ENCODE measurements at regions not wholly inside any gene's neighbourhood (a gene's known extent, or its start where the extent isn't known, plus 50 kb on each side); places are given as distances from the start of the nearest gene placed in this dataset.

- no peaks in the 10 kb centered on the region for H3K36me3 Mint-ChIP-seq (ENCODE audit: low read depth)
- no peak for DNase-seq
- no peaks in the 10 kb centered on the region for H3K9me3 Mint-ChIP-seq
Observed at GRCh38 chr3:146834917-146835316, 229.8 kb upstream of the PLSCR5 start.

GRCh38 chr3:146832857-146833458 is 227.8 kb upstream of the PLSCR5 start:
- H3K27me3 Mint-ChIP-seq: no peaks in the 10 kb centered on the region
- no peaks in the 10 kb centered on the region for H3K36me3 Mint-ChIP-seq (ENCODE audit: low read depth)
- intact Hi-C loops (cut with micrococcal nuclease): no loop called here
- no peak overlapping the region for H3K27ac Mint-ChIP-seq
- DNase-seq: no peak
- H3K4me1 Mint-ChIP-seq: no peaks in the 10 kb centered on the region
- no peaks in the 10 kb centered on the region for H3K9me3 Mint-ChIP-seq
- no peak overlapping the region for H3K4me3 Mint-ChIP-seq

More at GRCh38 chr3:146834917-146835316, 229.8 kb upstream of the PLSCR5 start:
- H3K4me1 Mint-ChIP-seq: no peaks in the 10 kb centered on the region
- H3K27ac Mint-ChIP-seq: no peak overlapping the region
- no peaks in the 10 kb centered on the region for H3K27me3 Mint-ChIP-seq
- H3K4me3 Mint-ChIP-seq: no peak overlapping the region
- intact Hi-C loops (cut with micrococcal nuclease): no loop called here

- Mint-ChIP-seq H3K9me3 (no peaks in the 10 kb centered on the region), H3K4me3 (no peak overlapping the region), H3K27ac (no peak overlapping the region), H3K36me3 (ENCODE audit: low read depth) (no peaks in the 10 kb centered on the region), H3K27me3 (no peaks in the 10 kb centered on the region), H3K4me1 (no peaks in the 10 kb centered on the region)
- intact Hi-C loops (cut with micrococcal nuclease): no loop called here
- no peak for DNase-seq
Observed at GRCh38 chr3:146831659-146832058, 226.5 kb upstream of the PLSCR5 start.

- Mint-ChIP-seq H3K9me3 (no peaks in the 10 kb centered on the region), H3K4me3 (no peak overlapping the region), H3K27ac (no peak overlapping the region), H3K4me1 (no peaks in the 10 kb centered on the region), H3K36me3 (ENCODE audit: low read depth) (no peaks in the 10 kb centered on the region), H3K27me3 (no peaks in the 10 kb centered on the region)
- intact Hi-C loops (cut with micrococcal nuclease): no loop called here
- no peak for DNase-seq
Observed at GRCh38 chr3:146830231-146830630, 225.1 kb upstream of the PLSCR5 start.

GRCh38 chr3:146827836-146828235 is 222.7 kb upstream of the PLSCR5 start:
- intact Hi-C loops (cut with micrococcal nuclease): no loop called here
- Mint-ChIP-seq H3K27me3 (no peaks in the 10 kb centered on the region), H3K9me3 (no peaks in the 10 kb centered on the region), H3K27ac (no peak overlapping the region), H3K4me1 (no peaks in the 10 kb centered on the region), H3K4me3 (no peak overlapping the region), H3K36me3 (ENCODE audit: low read depth) (no peaks in the 10 kb centered on the region)
- no peak for DNase-seq

GRCh38 chr3:146823622-146824021 is 218.5 kb upstream of the PLSCR5 start:
- DNase-seq: no peak
- no peaks in the 10 kb centered on the region for H3K36me3 Mint-ChIP-seq (ENCODE audit: low read depth)
- H3K27ac Mint-ChIP-seq: no peak overlapping the region
- no peaks in the 10 kb centered on the region for H3K9me3 Mint-ChIP-seq
- no peak overlapping the region for H3K4me3 Mint-ChIP-seq
- intact Hi-C loops (cut with micrococcal nuclease): no loop called here
- H3K27me3 Mint-ChIP-seq: no peaks in the 10 kb centered on the region
- no peaks in the 10 kb centered on the region for H3K4me1 Mint-ChIP-seq

- no peak overlapping the region for H3K4me3 Mint-ChIP-seq
- no peak overlapping the region for H3K27ac Mint-ChIP-seq
- no peaks in the 10 kb centered on the region for H3K36me3 Mint-ChIP-seq (ENCODE audit: low read depth)
- H3K4me1 Mint-ChIP-seq: no peaks in the 10 kb centered on the region
- DNase-seq: no peak
- H3K27me3 Mint-ChIP-seq: no peaks in the 10 kb centered on the region
- intact Hi-C loops (cut with micrococcal nuclease): no loop called here
- no peaks in the 10 kb centered on the region for H3K9me3 Mint-ChIP-seq
Observed at GRCh38 chr3:146818866-146819265, 213.7 kb upstream of the PLSCR5 start.

- Mint-ChIP-seq H3K9me3 (no peaks in the 10 kb centered on the region), H3K27me3 (no peaks in the 10 kb centered on the region), H3K4me1 (no peaks in the 10 kb centered on the region), H3K4me3 (no peak overlapping the region), H3K36me3 (ENCODE audit: low read depth) (no peaks in the 10 kb centered on the region), H3K27ac (no peak overlapping the region)
- intact Hi-C loops (cut with micrococcal nuclease): no loop called here
- no peak for DNase-seq
Observed at GRCh38 chr3:146818301-146818700, 213.2 kb upstream of the PLSCR5 start.

GRCh38 chr3:146817704-146818103 is 212.6 kb upstream of the PLSCR5 start:
- H3K36me3 Mint-ChIP-seq (ENCODE audit: low read depth): no peaks in the 10 kb centered on the region
- H3K4me3 Mint-ChIP-seq: no peak overlapping the region
- H3K27ac Mint-ChIP-seq: no peak overlapping the region
- no peaks in the 10 kb centered on the region for H3K9me3 Mint-ChIP-seq
- intact Hi-C loops (cut with micrococcal nuclease): no loop called here
- H3K27me3 Mint-ChIP-seq: no peaks in the 10 kb centered on the region
- no peak for DNase-seq
- no peaks in the 10 kb centered on the region for H3K4me1 Mint-ChIP-seq

GRCh38 chr3:146814601-146815315 is 209.6 kb upstream of the PLSCR5 start:
- H3K4me1 Mint-ChIP-seq: no peaks in the 10 kb centered on the region
- H3K4me3 Mint-ChIP-seq: no peak overlapping the region
- no peak for DNase-seq
- no peak overlapping the region for H3K27ac Mint-ChIP-seq
- H3K9me3 Mint-ChIP-seq: no peaks in the 10 kb centered on the region
- H3K36me3 Mint-ChIP-seq (ENCODE audit: low read depth): no peaks in the 10 kb centered on the region
- intact Hi-C loops (cut with micrococcal nuclease): no loop called here
- H3K27me3 Mint-ChIP-seq: no peaks in the 10 kb centered on the region

- Mint-ChIP-seq H3K27me3 (no peaks in the 10 kb centered on the region), H3K4me3 (no peak overlapping the region), H3K9me3 (no peaks in the 10 kb centered on the region), H3K36me3 (ENCODE audit: low read depth) (no peaks in the 10 kb centered on the region), H3K4me1 (no peaks in the 10 kb centered on the region), H3K27ac (no peak overlapping the region)
- DNase-seq: no peak
- intact Hi-C loops (cut with micrococcal nuclease): no loop called here
Observed at GRCh38 chr3:146813496-146813895, 208.3 kb upstream of the PLSCR5 start.

GRCh38 chr3:146803745-146804144 is 198.6 kb upstream of the PLSCR5 start:
- no peaks in the 10 kb centered on the region for H3K4me1 Mint-ChIP-seq
- H3K4me3 Mint-ChIP-seq: no peak overlapping the region
- intact Hi-C loops (cut with micrococcal nuclease): no loop called here
- H3K27ac Mint-ChIP-seq: no peak overlapping the region
- H3K36me3 Mint-ChIP-seq (ENCODE audit: low read depth): no peaks in the 10 kb centered on the region
- no peaks in the 10 kb centered on the region for H3K9me3 Mint-ChIP-seq
- no peaks in the 10 kb centered on the region for H3K27me3 Mint-ChIP-seq
- no peak for DNase-seq

GRCh38 chr3:146801492-146801891 is 196.3 kb upstream of the PLSCR5 start:
- Mint-ChIP-seq H3K27ac (no peak overlapping the region), H3K36me3 (ENCODE audit: low read depth) (no peaks in the 10 kb centered on the region), H3K9me3 (no peaks in the 10 kb centered on the region), H3K27me3 (no peaks in the 10 kb centered on the region), H3K4me1 (no peaks in the 10 kb centered on the region), H3K4me3 (no peak overlapping the region)
- intact Hi-C loops (cut with micrococcal nuclease): no loop called here
- no peak for DNase-seq

GRCh38 chr3:146800484-146800883 is 195.3 kb upstream of the PLSCR5 start:
- no peak overlapping the region for H3K4me3 Mint-ChIP-seq
- no peaks in the 10 kb centered on the region for H3K27me3 Mint-ChIP-seq
- no peaks in the 10 kb centered on the region for H3K4me1 Mint-ChIP-seq
- no peak for DNase-seq
- H3K9me3 Mint-ChIP-seq: no peaks in the 10 kb centered on the region
- H3K36me3 Mint-ChIP-seq (ENCODE audit: low read depth): no peaks in the 10 kb centered on the region
- no peak overlapping the region for H3K27ac Mint-ChIP-seq
- intact Hi-C loops (cut with micrococcal nuclease): no loop called here

- Mint-ChIP-seq H3K36me3 (ENCODE audit: low read depth) (no peaks in the 10 kb centered on the region), H3K27me3 (no peaks in the 10 kb centered on the region), H3K27ac (no peak overlapping the region), H3K4me3 (no peak overlapping the region), H3K4me1 (no peaks in the 10 kb centered on the region), H3K9me3 (no peaks in the 10 kb centered on the region)
- intact Hi-C loops (cut with micrococcal nuclease): no loop called here
- no peak for DNase-seq
Observed at GRCh38 chr3:146796078-146796477, 190.9 kb upstream of the PLSCR5 start.

Data from activated CD4-positive, alpha-beta T cell treated with anti-CD3 and anti-CD28 coated beads, Interleukin-2, amount 10 ng/mL, durations not matched to agents 24 days and 14 days (primary cell).